ENCODE measurements at regions not wholly inside any gene's neighbourhood (a gene's known extent, or its start where the extent isn't known, plus 50 kb on each side); places are given as distances from the start of the nearest gene placed in this dataset.

DNA sequence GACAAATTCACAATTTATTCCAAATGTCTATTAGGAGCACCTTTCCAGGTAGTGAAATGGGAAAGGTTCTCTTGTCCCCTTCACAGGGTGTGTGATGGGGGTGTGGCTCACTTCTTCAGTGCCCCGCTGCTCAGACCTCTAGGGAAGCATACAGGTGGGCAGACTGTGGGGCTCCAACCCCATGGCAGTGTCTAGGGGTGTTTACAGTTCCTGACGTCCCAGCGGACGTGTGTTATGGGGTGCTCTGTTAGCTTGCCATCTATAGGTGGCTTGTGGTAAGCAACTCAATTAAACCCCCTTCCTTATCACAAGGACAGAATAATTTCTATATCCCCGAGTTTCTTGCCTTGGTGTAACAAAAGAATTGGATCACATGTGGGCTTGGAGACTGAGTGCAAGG is 67.4 kb upstream of the SPINK5 start:
- TF ChIP-seq, protein P1, sequence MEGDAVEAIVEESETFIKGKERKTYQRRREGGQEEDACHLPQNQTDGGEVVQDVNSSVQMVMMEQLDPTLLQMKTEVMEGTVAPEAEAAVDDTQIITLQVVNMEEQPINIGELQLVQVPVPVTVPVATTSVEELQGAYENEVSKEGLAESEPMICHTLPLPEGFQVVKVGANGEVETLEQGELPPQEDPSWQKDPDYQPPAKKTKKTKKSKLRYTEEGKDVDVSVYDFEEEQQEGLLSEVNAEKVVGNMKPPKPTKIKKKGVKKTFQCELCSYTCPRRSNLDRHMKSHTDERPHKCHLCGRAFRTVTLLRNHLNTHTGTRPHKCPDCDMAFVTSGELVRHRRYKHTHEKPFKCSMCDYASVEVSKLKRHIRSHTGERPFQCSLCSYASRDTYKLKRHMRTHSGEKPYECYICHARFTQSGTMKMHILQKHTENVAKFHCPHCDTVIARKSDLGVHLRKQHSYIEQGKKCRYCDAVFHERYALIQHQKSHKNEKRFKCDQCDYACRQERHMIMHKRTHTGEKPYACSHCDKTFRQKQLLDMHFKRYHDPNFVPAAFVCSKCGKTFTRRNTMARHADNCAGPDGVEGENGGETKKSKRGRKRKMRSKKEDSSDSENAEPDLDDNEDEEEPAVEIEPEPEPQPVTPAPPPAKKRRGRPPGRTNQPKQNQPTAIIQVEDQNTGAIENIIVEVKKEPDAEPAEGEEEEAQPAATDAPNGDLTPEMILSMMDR (IDR thresholded peaks at IDR 0.05): no peak
- no peak for TF ChIP-seq POLR2AphosphoS5 (IDR thresholded peaks at IDR 0.05; ENCODE audit: low read depth, low read length)
